Stimulated activated CD4-positive, alpha-beta T cell treated with anti-CD3 and anti-CD28 coated beads, TNF-alpha, amount 100 ng/mL, for 48 hours (primary cell): ENCODE measurements at regions not wholly inside any gene's neighbourhood (a gene's known extent, or its start where the extent isn't known, plus 50 kb on each side); places are given as distances from the start of the nearest gene placed in this dataset.

Experiments used
- DNase-seq, 3 donors: peaks; one replicate each; pipeline ENCODE4 v3.0.0-alpha.2; 2020; ENCODE audit warnings: low read depth in 3 of 3

GRCh38 chr13:107573184-107573583 is 642.2 kb downstream of the LIG4 start:
- DNase-seq = no peak

GRCh38 chr13:107572156-107572555 is 643.2 kb downstream of the LIG4 start:
- no peak for DNase-seq

DNA sequence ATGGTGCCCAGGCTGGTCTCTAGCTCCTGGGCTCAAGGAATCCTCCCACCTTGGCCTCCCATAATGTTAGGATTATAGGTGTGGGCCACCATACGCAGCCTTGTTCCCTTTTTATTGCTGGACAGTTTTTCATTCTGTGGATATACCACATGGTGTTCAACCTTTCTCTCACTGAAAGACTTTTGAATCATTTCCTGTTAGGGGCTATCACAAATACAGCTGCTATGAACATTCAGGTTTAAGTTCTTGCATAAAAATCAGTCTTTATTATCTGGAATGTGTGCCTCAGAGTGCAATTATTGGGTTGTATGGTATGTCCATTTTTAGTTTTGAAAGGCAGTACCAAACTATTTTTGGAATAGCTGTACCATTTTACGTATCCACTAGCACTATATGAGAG is 647.2 kb downstream of the LIG4 start:
- DNase-seq = no peak

- DNase-seq = no peak
Observed at GRCh38 chr13:107563099-107563925, 652.0 kb downstream of the LIG4 start.

DNA sequence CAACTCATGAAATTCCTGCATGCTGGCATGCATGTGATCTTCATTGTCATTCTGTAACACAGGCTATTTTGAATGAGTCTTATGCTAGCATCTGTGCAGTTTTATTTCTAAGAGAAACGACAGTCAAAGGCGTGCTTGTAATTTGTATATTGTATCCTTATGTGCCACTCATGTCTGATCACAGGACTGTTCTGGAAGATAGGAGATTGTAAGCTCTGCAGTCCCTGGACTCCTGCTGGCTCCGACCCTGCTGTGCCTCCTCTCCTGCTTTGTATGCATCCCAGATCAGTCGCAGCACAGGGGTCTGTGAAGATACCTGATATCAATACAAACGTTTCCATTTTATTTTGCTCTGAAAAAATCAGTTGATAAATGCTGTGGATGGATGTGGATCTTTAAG is 653.1 kb downstream of the LIG4 start:
- no peak for DNase-seq

DNA sequence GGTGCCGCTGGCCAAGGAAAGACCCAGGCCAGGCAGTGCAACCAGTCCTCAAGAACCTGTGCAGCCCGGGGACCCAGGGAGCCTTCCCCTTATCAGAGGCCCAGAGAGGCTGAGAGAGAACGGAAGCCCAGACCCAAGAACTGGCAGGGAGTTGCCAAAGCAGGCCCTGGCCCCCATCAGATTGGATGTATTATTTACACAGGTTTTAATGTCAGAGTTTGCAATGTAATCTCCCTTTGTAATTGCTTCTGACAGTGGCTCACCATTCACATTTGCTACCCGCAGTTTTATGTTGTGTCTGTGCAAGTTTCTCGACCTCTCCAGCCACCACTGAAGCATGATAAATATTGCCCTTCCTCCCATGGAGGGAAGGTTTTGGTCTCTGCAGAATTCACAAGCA is 660.9 kb downstream of the LIG4 start:
- DNase-seq = no peak

DNA sequence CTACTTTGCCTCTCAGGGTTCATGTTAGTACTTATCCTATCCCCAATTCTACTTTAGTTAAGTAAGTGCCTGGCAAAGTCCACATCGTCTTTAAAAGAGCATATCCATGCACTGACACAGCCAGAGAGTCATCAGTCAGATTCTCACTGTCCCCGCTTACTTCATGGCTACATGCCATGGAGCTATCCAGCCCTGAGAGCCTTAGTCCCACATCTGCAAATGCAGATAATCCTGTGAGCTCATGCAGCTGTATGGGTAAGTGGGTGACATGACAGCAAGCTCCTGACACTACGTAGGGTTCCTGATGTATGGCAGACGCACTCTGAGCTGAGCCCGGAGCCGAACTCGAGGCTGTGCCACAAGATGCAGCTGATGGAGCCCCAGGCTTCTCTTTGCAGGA is 661.5 kb downstream of the LIG4 start:
- DNase-seq = no peak

GRCh38 chr13:107551521-107551920 is 663.8 kb downstream of the LIG4 start:
- no peak for DNase-seq

- DNase-seq = no peak
Observed at GRCh38 chr13:107548338-107548737, 667.0 kb downstream of the LIG4 start.

GRCh38 chr13:107545946-107546502 is 669.3 kb downstream of the LIG4 start:
- no peak for DNase-seq

GRCh38 chr13:107534548-107534947 is 680.8 kb downstream of the LIG4 start:
- DNase-seq = no peak

DNA sequence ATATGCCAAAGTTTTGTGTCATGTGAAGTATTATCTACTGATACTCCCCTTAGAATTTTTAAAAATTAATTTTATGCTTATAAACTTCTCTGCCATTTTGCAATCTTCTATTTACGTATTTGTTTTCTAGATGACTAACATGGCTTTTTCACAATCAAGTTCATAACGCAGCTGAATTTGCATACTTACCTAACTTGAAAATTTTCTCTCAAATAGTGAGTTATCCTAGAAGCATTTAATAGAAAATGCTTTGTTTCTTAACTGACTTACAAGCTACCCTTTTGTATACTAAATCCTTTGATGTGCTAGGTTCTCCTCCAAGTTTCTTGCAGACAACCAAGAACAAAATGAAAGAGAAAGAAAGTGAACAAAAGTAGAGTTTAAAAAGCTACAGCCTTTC is 683.5 kb downstream of the LIG4 start:
- DNase-seq = no peak

- DNase-seq = no peak
Observed at GRCh38 chr13:107531180-107531579, 684.2 kb downstream of the LIG4 start.

DNA sequence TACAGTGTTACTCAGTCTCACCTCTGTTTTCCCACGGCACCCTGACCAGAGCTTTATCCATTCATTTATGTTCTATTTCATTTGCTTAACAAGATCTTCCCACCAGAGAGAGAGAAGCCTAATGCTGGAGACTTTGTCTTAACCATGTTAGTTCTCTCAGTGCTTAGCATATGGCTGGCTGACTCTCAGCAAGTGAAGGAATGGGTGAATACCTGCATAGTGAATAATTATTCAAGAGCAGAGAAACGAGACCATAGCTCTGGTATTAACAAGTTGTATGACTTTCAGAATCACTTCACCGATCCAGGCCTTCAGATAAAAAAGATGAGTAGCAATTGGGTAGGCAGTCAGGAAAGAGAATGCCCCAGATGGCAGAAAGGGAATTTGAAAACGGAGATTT is 686.3 kb downstream of the LIG4 start:
- no peak for DNase-seq

DNA sequence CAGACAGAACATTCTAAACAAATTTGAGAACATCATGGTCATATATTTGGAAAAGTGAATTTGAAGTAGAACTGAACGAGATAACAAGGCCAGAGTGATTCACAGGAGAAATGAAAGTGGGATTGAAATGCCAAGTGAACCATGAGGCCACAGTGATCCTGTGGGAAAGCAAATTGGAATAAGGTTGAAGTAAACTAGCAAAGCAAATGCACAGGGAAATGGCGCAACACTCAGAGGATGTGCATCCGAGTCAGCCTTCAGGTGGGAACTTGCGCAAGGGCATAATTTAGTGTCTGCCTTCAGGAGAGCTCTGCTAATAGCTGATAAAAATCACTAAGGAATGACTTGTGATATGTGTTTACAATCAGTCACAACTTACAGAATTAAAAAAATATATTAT is 696.6 kb downstream of the LIG4 start:
- DNase-seq = no peak

DNA sequence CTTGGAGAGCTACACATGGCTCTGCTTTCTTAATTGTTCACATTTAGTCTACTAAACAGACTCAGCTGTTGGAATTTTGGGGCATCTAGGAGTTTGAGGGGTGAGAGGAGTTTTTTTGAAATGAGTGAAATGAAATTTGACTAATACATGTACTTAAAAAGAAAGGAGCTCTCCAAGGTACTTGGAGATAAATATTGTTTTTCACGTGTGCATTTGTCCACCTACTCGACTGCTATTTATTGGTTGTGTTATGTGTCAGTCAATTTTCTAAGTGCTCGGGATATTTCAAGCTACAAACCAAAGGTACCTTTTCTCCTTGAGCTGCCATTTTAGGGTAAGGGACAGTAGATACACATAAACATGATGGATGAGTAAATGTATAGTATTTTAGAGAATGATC is 697.0 kb downstream of the LIG4 start:
- DNase-seq = no peak

GRCh38 chr13:107516517-107516916 is 698.8 kb downstream of the LIG4 start:
- no peak for DNase-seq

DNA sequence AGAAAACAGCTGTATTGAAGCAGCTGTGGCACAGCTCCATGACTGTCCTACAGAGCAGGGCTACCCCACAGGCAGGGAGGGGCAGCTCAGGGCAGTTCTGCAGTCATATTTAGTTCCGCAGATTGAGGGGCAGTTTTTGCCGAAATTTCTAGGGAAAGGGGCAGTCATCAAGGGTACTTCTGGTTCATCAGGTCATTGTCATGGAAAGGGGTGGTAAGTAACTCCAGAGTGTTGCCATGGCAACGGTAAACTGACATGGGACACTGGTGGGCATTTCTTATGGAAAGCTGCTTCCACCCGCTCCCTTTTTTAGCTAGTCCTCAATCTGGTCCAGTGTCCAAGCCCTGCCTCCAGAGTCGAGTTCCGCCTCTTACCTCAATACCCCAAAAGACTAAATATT is 702.8 kb downstream of the LIG4 start:
- no peak for DNase-seq

DNA sequence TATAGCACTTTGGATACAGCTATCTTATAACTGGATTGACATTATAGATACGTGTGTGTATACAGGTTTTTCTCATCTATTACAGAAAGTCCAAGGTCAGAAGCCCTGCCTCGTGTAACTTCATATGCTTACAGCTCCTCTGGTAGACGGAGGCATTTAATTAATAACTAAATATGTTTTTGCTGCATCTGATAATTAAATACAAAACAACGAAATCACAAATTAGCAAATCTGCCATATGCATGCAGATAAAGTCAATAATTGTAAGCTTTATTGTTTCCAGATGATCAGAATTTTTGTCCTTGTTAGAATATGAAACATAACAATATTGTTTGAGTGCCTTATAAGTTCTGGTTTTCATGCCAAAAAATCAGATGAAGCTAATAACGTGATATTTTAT is 717.7 kb downstream of the LIG4 start:
- no peak for DNase-seq

DNA sequence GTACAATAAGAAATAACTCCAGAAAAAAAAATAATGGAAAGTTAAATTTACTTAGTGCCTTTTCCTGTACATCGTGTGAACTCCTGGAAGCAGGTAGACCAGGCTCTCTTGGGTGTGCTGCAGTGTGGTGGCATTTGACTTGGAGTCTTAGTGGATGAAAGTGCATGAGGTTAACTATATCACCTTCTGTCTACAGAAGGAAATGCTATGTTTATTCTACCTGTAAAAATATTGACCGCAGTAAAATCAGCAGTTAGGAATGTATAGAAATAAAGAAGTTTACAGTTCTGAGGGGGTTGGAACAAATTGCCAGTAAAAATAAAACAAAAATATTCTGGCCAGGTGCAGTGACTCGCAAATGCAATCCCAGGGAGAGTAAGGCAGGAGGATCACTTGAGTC is 722.1 kb downstream of the LIG4 start:
- no peak for DNase-seq

DNA sequence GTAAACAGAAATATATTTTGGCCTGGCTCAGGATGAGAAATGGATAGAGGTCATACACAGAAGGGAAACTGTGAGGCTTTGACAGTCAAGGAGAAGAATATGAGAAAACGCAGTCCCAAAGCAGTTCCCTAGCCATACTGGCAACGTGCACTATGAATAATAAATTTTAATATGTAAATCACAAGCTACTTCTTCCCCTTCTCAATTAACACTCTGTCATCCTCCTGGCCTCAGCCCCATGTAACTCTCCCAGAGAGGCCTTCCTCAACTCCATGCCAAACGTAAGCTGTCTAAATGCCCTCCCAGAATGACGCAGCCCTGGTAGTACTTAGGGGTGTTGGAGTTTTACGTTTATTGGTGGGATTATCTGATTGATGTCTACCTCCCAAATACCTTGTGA is 732.6 kb downstream of the LIG4 start:
- DNase-seq = no peak

DNA sequence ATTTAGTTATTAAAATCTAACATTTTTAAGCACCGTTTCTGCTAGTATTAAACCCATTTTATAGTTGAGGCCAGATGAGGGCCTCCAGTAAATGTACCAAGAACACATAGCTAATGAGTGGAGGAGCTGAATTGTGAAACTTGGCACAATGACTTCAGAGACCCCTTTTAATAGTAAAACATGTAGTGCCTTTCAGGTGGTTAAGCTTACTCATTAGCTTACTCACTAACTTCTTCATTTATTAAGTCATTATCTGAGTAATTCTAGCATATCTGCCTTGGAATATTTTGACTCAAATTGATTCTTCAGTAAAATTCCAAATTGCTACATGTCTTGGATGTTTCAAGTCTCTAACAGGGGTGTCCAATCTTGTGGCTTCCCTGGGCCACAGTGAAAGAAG is 735.2 kb downstream of the LIG4 start:
- no peak for DNase-seq

GRCh38 chr13:107477772-107478379 is 737.5 kb downstream of the LIG4 start:
- no peak for DNase-seq
